Left renal cortex interstitium (tissue), 4 donors: ENCODE measurements at regions not wholly inside any gene's neighbourhood (a gene's known extent, or its start where the extent isn't known, plus 50 kb on each side); places are given as distances from the start of the nearest gene placed in this dataset.
"Not testable (repeated sequence)": the region's sequence is repeated elsewhere in the genome, so short reads cannot be mapped to it uniquely, and the experiment has no call there.

Experiments used
- DNase-seq, 4 donors: peaks; one replicate each; pipeline ENCODE4 v3.0.0-alpha.2; 2013; ENCODE audit warnings: low read depth in 4 of 4, low spot score in 2 of 4, missing footprints in 1 of 4

- DNase-seq = no peak
These were observed 352.4 kb upstream of the SMIM21 start for GRCh38 chr18:75779910-75780309.

- no peak for DNase-seq
These were observed 351.9 kb upstream of the SMIM21 start for GRCh38 chr18:75779450-75779849.

GRCh38 chr18:75777630-75778029, 350.1 kb upstream of the SMIM21 start:
- no peak for DNase-seq

GRCh38 chr18:75775121-75775520, 347.6 kb upstream of the SMIM21 start:
- DNase-seq = no peak

- DNase-seq = peak in 1 of 4 donors; percentile 2
These were observed 346.1 kb upstream of the SMIM21 start for GRCh38 chr18:75773618-75774017.

GRCh38 chr18:75762758-75763157, 335.3 kb upstream of the SMIM21 start:
- DNase-seq = no peak

GRCh38 chr18:75760208-75760607, 332.7 kb upstream of the SMIM21 start:
- no peak for DNase-seq

- no peak for DNase-seq
These were observed 330.4 kb upstream of the SMIM21 start for GRCh38 chr18:75757951-75758350.

- no peak for DNase-seq
These were observed 326.9 kb upstream of the SMIM21 start for GRCh38 chr18:75754433-75754832.

GRCh38 chr18:75753753-75754152, 326.2 kb upstream of the SMIM21 start:
- DNase-seq = no peak

- DNase-seq = no peak
These were observed 325.3 kb upstream of the SMIM21 start for GRCh38 chr18:75752740-75753263.

GRCh38 chr18:75745147-75745546, 317.6 kb upstream of the SMIM21 start:
- no peak for DNase-seq

GRCh38 chr18:75742516-75742915, 315.0 kb upstream of the SMIM21 start:
- DNase-seq = no peak

GRCh38 chr18:75739682-75740081, 312.2 kb upstream of the SMIM21 start:
- DNase-seq = no peak

- no peak for DNase-seq
These were observed 307.8 kb upstream of the SMIM21 start for GRCh38 chr18:75735291-75735690.

- no peak for DNase-seq
These were observed 302.7 kb upstream of the SMIM21 start for GRCh38 chr18:75730249-75730648.

GRCh38 chr18:75728621-75729020, 301.1 kb upstream of the SMIM21 start:
- DNase-seq = no peak

- no peak for DNase-seq
These were observed 300.0 kb upstream of the SMIM21 start for GRCh38 chr18:75727456-75727855.

- DNase-seq = no peak
These were observed 296.2 kb upstream of the SMIM21 start for GRCh38 chr18:75723521-75724340.

- DNase-seq = no peak
These were observed 287.3 kb upstream of the SMIM21 start for GRCh38 chr18:75714766-75715165.

GRCh38 chr18:75712124-75712867, 284.8 kb upstream of the SMIM21 start:
- DNase-seq = not testable (repeated sequence)

GRCh38 chr18:75700561-75700960, 273.1 kb upstream of the SMIM21 start:
- DNase-seq = no peak
